Upper lobe of left lung (tissue), 6 donors: ENCODE measurements at regions not wholly inside any gene's neighbourhood (a gene's known extent, or its start where the extent isn't known, plus 50 kb on each side); places are given as distances from the start of the nearest gene placed in this dataset.

Experiments
- ATAC-seq, 2 donors: fragments of 200-7000 bp; cut with Tn5 transposase; one replicate each; pipeline ENCODE4 v1.9.1; 2022; ENCODE audit warnings: mild to moderate bottlenecking in 2 of 2, moderate library complexity in 2 of 2; ENCODE audit not compliant: low FRiP score in 2 of 2
- DNase-seq, 2 donors: peaks; one replicate each; pipeline ENCODE4 v3.0.0-alpha.2; 2019 to 2020
- H3K27ac ChIP-seq, 4 donors: fragments of 200-600 bp; sonication (generic); one replicate each; pipeline ENCODE4 v1.5.1; 2016 to 2019
- H3K27me3 ChIP-seq, 4 donors: fragments of 200-600 bp; sonication (generic); one replicate each; pipeline ENCODE4 v1.5.1; 2017 to 2019
- H3K36me3 ChIP-seq, 4 donors: fragments of 200-600 bp; sonication (generic); one replicate each; pipeline ENCODE4 v1.5.1; 2016 to 2019
- H3K4me1 ChIP-seq, 4 donors: fragments of 200-600 bp; sonication (generic); one replicate each; pipeline ENCODE4 v1.5.1; 2018 to 2019
- H3K4me3 ChIP-seq, 4 donors: fragments of 200-600 bp; sonication (generic); one replicate each; pipeline ENCODE4 v1.5.1; 2017 to 2019; ENCODE audit warnings: mild to moderate bottlenecking in 2 of 4, moderate library complexity in 1 of 4
- H3K9me3 ChIP-seq, 4 donors: fragments of 200-600 bp; sonication (generic); one replicate each; pipeline ENCODE4 v1.5.1; 2018 to 2019
- CTCF ChIP-seq, 6 experiments: fragments of 450-650 bp in 4 of 6; fragments of 200-600 bp in 2 of 6; sonication (generic) in 2 of 6; IDR thresholded peaks; one replicate each; pipeline ENCODE4 v1.5.1; 2016 to 2019; ENCODE audit warnings: antibody characterized with exemption in 6 of 6
- EP300 ChIP-seq, 4 donors: sonication (generic); formaldehyde crosslinking; IDR thresholded peaks; one replicate each; pipeline ENCODE4 v1.5.1; 2017; ENCODE audit warnings: antibody characterized with exemption in 4 of 4, control low read depth in 2 of 4
- POLR2A ChIP-seq, 4 donors: fragments of 450-650 bp; IDR thresholded peaks; one replicate each; pipeline ENCODE4 v1.5.1; 2016 to 2017; ENCODE audit warnings: antibody characterized with exemption in 4 of 4, mild to moderate bottlenecking in 2 of 4
- POLR2AphosphoS5 ChIP-seq, 2 donors: sonication (generic); formaldehyde crosslinking; IDR thresholded peaks; one replicate each; pipeline ENCODE4 v1.5.1; 2017; ENCODE audit warnings: antibody characterized with exemption in 2 of 2
- WGBS, 2 donors: methylation state at CpG; one replicate each; pipeline ENCODE4 v1.1.5; 2017 to 2018; 5-methylcytosine and 5-hydroxymethylcytosine counted together
- donor health status: DM: no; HTN: no; CAD: no; lungs with moderate emphysema.
- donor health status: DM: no; HTN: yes; CAD: no; lungs with severe emphysema.

- Histone ChIP-seq H3K4me1 (peaks cover 0 to 3% (median 0%) of the 10 kb centered on the region in 4 donors), H3K9me3 (no peaks in the 10 kb centered on the region), H3K4me3 (no peak overlapping the region), H3K27ac (no peak overlapping the region), H3K27me3 (no peaks in the 10 kb centered on the region), H3K36me3 (no peaks in the 10 kb centered on the region)
- DNase-seq: no peak
- WGBS, 2 donors: 78 to 80% methylated on average over 4 of the region's 4 CpGs
- TF ChIP-seq POLR2AphosphoS5 (IDR thresholded peaks at IDR 0.05): no peak
- no peak for TF ChIP-seq CTCF (IDR thresholded peaks at IDR 0.05)
- TF ChIP-seq POLR2A (IDR thresholded peaks at IDR 0.05): no peak
- TF ChIP-seq EP300 (IDR thresholded peaks at IDR 0.05): no peak
- no peak for ATAC-seq
These were observed 121.8 kb upstream of the MTAP start for GRCh38 chr9:21680590-21680989.

GRCh38 chr9:21681641-21682040 lies 120.8 kb upstream of the MTAP start:
- ATAC-seq (no peak), DNase-seq (no peak)
- TF ChIP-seq CTCF (IDR thresholded peaks at IDR 0.05): no peak
- 81 to 83% methylated on average over 4 of the region's 4 CpGs for WGBS, 2 donors
- Histone ChIP-seq H3K9me3 (no peaks in the 10 kb centered on the region), H3K27ac (no peak overlapping the region), H3K36me3 (no peaks in the 10 kb centered on the region), H3K4me3 (no peak overlapping the region), H3K27me3 (no peaks in the 10 kb centered on the region), H3K4me1 (peaks cover 0 to 3% (median 0%) of the 10 kb centered on the region in 4 donors)

- Histone ChIP-seq H3K27me3 (no peaks in the 10 kb centered on the region), H3K9me3 (no peaks in the 10 kb centered on the region), H3K4me1 (peaks cover 0 to 3% (median 0%) of the 10 kb centered on the region in 4 donors), H3K27ac (no peak overlapping the region), H3K36me3 (no peaks in the 10 kb centered on the region), H3K4me3 (no peak overlapping the region)
- TF ChIP-seq POLR2A (IDR thresholded peaks at IDR 0.05): no peak
- TF ChIP-seq EP300 (IDR thresholded peaks at IDR 0.05): no peak
- TF ChIP-seq CTCF (IDR thresholded peaks at IDR 0.05): no peak
- no peak for TF ChIP-seq POLR2AphosphoS5 (IDR thresholded peaks at IDR 0.05)
- DNase-seq (no peak), ATAC-seq (no peak)
- 79 to 81% methylated on average over 2 of the region's 2 CpGs for WGBS, 2 donors
These were observed 120.1 kb upstream of the MTAP start for GRCh38 chr9:21682381-21682780.

GRCh38 chr9:21682981-21683380 lies 119.5 kb upstream of the MTAP start:
- Histone ChIP-seq H3K9me3 (no peaks in the 10 kb centered on the region), H3K27ac (no peak overlapping the region), H3K27me3 (no peaks in the 10 kb centered on the region), H3K36me3 (no peaks in the 10 kb centered on the region), H3K4me1 (peaks cover 0 to 3% (median 0%) of the 10 kb centered on the region in 4 donors), H3K4me3 (no peak overlapping the region)
- no peak for TF ChIP-seq POLR2A (IDR thresholded peaks at IDR 0.05)
- TF ChIP-seq CTCF (IDR thresholded peaks at IDR 0.05): no peak
- no peak for TF ChIP-seq POLR2AphosphoS5 (IDR thresholded peaks at IDR 0.05)
- no peak for TF ChIP-seq EP300 (IDR thresholded peaks at IDR 0.05)
- ATAC-seq: peak in 1 of 2 donors; percentile 61
- DNase-seq: no peak
- 79 to 85% methylated on average over 2 of the region's 2 CpGs for WGBS, 2 donors

GRCh38 chr9:21683484-21684175 lies 118.8 kb upstream of the MTAP start:
- Histone ChIP-seq H3K36me3 (no peaks in the 10 kb centered on the region), H3K9me3 (no peaks in the 10 kb centered on the region), H3K27ac (no peak overlapping the region), H3K4me3 (no peak overlapping the region), H3K27me3 (no peaks in the 10 kb centered on the region), H3K4me1 (peaks cover 0 to 3% (median 0%) of the 10 kb centered on the region in 4 donors)
- ATAC-seq (no peak), DNase-seq (no peak)
- no peak for TF ChIP-seq CTCF (IDR thresholded peaks at IDR 0.05)
- TF ChIP-seq POLR2A (IDR thresholded peaks at IDR 0.05): no peak
- TF ChIP-seq POLR2AphosphoS5 (IDR thresholded peaks at IDR 0.05): no peak
- TF ChIP-seq EP300 (IDR thresholded peaks at IDR 0.05): no peak
- WGBS, 2 donors: 80 to 86% methylated on average over 4 of the region's 4 CpGs
